Stromal cell of bone marrow (primary cell): ENCODE measurements at regions not wholly inside any gene's neighbourhood (a gene's known extent, or its start where the extent isn't known, plus 50 kb on each side); places are given as distances from the start of the nearest gene placed in this dataset.
A peak's percentile ranks its signal among the peaks of the same experiment; 100 is the strongest.

ENCODE experiments used
- DNase-seq: peaks from one replicate; pipeline ENCODE4 v3.0.0-alpha.2; 2012; ENCODE audit warnings: low read depth

GRCh38 chr3:107077391-107077790 lies 299.8 kb upstream of the CCDC54 start:
- DNase-seq = no peak

- no peak for DNase-seq
Observed at GRCh38 chr3:107082527-107082926, 294.7 kb upstream of the CCDC54 start.

GRCh38 chr3:107085261-107085660 lies 292.0 kb upstream of the CCDC54 start:
- peak; percentile 54 for DNase-seq

GRCh38 chr3:107092121-107092520 lies 285.1 kb upstream of the CCDC54 start:
- no peak for DNase-seq

GRCh38 chr3:107098864-107099263 lies 278.4 kb upstream of the CCDC54 start:
- DNase-seq = no peak

GRCh38 chr3:107100137-107100536 lies 277.1 kb upstream of the CCDC54 start:
- DNase-seq = no peak

- DNase-seq = no peak
Observed at GRCh38 chr3:107100573-107100972, 276.7 kb upstream of the CCDC54 start.

GRCh38 chr3:107103786-107104185 lies 273.5 kb upstream of the CCDC54 start:
- DNase-seq = no peak

- no peak for DNase-seq
Observed at GRCh38 chr3:107106316-107106715, 270.9 kb upstream of the CCDC54 start.

- DNase-seq = no peak
Observed at GRCh38 chr3:107106907-107107306, 270.3 kb upstream of the CCDC54 start.

GRCh38 chr3:107110596-107111305 lies 266.5 kb upstream of the CCDC54 start:
- no peak for DNase-seq

GRCh38 chr3:107111872-107112271 lies 265.4 kb upstream of the CCDC54 start:
- DNase-seq = no peak

GRCh38 chr3:107112356-107112755 lies 264.9 kb upstream of the CCDC54 start:
- no peak for DNase-seq

- no peak for DNase-seq
Observed at GRCh38 chr3:107116251-107116650, 261.0 kb upstream of the CCDC54 start.

GRCh38 chr3:107117156-107117555 lies 260.1 kb upstream of the CCDC54 start:
- DNase-seq = no peak

GRCh38 chr3:107117922-107118536 lies 259.2 kb upstream of the CCDC54 start:
- DNase-seq = peak; percentile 76

GRCh38 chr3:107124885-107125284 lies 252.4 kb upstream of the CCDC54 start:
- peak; percentile 3 for DNase-seq

GRCh38 chr3:107128946-107129345 lies 248.3 kb upstream of the CCDC54 start:
- DNase-seq = no peak

- DNase-seq = no peak
Observed at GRCh38 chr3:107130089-107130700, 247.0 kb upstream of the CCDC54 start.

GRCh38 chr3:107132674-107133073 lies 244.6 kb upstream of the CCDC54 start:
- no peak for DNase-seq

GRCh38 chr3:107133891-107134290 lies 243.3 kb upstream of the CCDC54 start:
- no peak for DNase-seq

- DNase-seq = no peak
Observed at GRCh38 chr3:107142171-107142570, 235.1 kb upstream of the CCDC54 start.

GRCh38 chr3:107142786-107143575 lies 234.3 kb upstream of the CCDC54 start:
- DNase-seq = no peak
